Stimulated activated CD4-positive, alpha-beta T cell treated with anti-CD3 and anti-CD28 coated beads, Interleukin-1b, Interleukin-23, amount 100 ng/mL, for 48 hours (primary cell): ENCODE measurements at regions not wholly inside any gene's neighbourhood (a gene's known extent, or its start where the extent isn't known, plus 50 kb on each side); places are given as distances from the start of the nearest gene placed in this dataset.

Experiments
- DNase-seq: peaks from one replicate; pipeline ENCODE4 v3.0.0-alpha.2; 2020

DNA sequence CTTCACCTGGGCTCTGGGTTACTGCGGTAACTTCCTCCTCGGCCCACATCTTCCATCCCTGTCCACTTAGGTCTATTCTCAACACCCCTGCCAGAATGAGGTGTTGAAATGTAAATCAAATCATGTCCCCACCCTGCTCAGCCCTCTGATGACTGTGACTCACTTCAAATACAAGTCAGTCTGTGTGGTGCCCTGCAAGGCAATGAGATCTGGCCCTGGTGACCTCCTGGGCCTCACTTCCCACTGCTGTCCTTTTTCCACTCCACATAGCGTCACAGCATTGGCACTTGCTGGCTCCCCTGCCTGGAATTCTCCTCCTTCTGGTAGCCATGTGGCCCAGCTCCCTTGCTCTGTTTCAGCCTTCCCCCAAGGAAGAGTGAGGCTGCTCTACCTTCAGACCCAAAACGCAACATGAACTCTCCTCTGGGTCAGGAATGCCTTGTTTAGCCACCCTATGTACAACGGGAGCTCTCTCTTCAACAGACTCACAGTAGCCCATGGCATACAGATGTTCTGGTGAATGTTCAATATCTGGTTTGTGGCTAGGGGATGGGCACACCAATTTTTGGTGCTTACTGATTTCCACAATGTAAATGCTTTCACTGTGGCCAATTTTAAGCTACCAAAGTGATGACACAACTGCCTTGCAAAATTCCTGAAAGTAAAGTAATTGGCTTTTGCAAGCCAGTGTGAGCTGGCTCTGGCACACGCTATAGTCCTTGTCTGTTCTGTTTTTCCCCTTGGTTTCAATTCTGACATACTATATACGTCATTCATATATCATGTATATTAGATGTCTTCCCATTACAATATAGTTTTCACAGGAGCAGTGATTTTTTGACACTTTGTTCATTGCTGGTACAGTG, 550.3 kb upstream of the HS6ST1 start:
- DNase-seq, result no peak

GRCh38 chr2:128874608-128875007, 555.9 kb upstream of the HS6ST1 start:
- no peak for DNase-seq

DNA sequence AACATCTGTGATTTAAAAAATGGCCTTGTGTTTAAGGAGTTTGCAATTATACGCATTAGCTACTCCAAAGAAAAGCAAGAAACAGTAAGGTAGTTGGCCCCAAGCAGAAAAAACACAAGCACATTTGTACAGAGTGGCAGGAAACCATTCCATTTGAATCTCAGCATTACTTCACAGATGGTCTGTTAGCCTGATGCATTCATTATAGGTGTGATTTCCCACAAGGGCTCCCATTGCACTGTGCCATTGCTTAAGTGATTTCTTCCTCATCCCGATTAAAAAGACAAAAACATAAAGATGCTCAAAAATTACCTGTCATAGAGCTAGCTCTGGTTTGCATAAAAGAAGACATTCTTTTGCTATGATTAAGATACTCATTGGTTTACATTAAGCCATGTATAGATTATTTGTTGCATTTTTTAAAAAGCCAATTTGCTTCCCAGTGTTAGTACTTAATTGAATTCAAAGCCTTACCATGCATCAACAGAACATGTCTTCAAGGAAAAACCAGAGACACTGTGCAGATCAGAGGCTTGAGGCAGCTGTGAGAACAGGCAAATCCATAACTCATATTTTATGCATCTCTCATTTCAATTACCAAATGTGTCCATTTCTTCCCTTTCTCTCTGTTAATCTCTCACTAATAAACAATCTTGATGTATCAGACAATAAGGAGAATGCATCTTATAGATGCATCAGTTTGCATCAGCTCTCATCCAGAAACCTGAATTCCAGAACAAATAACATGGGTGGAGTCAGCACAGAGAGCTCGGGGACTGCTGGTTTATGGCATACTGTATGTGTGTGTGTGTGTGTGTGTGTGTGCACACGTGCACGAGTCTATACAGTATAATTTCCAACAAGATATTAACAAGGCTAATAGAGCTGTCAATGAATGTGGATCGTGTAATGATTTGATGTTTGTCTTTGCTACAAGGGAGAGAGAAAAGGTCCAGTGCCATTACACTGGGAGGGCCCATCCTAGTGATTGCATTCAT, 558.6 kb upstream of the HS6ST1 start:
- no peak for DNase-seq

DNA sequence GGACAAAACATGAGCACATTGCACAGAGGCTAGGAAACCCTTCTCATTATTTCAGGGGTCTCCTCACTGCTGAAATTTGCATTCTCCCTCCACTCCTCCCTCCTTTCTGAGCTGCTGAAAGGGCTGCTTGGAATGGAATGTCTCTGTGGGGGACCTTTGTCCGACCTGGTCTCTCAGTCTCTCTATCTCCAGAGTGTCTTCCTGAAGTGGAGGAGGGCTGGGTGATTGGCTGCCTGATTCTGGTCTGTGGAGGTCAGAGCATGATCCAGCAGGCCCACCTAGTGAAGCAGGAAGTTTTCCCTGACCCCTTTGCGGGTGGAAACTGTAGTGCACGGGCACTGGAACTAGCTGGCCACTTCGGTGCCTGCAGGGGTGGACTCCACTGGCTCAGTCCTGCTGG, 560.5 kb upstream of the HS6ST1 start:
- no peak for DNase-seq

GRCh38 chr2:128894896-128895295, 576.2 kb upstream of the HS6ST1 start:
- DNase-seq, result no peak

- no peak for DNase-seq
These were observed 583.1 kb upstream of the HS6ST1 start for GRCh38 chr2:128901572-128902391.

- no peak for DNase-seq
These were observed 585.0 kb upstream of the HS6ST1 start for GRCh38 chr2:128903637-128904036.

GRCh38 chr2:128911276-128911675, 592.6 kb upstream of the HS6ST1 start:
- DNase-seq, result no peak

DNA sequence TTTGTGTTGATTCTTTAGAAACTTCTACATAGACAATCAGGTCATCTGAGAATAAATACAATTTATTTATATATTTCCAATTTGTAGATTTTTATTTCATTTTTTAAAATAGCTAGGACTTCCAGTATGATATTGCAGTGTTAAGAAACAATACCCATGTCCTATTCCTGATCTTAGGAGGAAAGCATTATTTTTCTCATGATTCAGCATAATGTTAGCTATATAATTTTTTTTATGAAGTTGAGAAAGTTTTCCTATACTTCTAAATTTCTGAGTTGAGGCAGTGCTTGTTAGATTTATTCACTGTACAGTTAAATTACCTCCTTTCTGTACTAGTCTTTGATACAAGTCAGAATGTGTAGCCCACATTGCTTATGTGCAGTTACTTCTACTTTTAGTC, 595.7 kb upstream of the HS6ST1 start:
- DNase-seq, result no peak

DNA sequence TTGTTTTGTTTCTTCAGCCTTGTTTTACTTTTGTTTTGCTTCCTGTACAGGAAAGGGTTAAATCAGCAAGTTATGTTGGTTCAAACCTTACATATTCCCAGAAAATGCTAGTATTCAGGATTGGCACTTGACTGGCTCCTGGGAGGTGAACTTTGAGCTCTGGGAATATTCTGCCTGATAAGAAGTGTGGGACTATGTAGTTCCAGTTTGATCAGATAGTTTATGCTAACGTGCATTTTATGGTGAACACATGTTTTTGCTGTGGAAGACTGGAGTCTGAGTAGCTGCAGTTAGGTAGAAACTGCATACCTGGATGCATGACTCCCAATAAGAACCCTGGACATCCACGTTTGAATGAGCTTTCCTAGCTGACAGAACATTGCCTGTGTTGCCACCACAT, 603.1 kb upstream of the HS6ST1 start:
- no peak for DNase-seq

- no peak for DNase-seq
These were observed 603.5 kb upstream of the HS6ST1 start for GRCh38 chr2:128922154-128922553.

DNA sequence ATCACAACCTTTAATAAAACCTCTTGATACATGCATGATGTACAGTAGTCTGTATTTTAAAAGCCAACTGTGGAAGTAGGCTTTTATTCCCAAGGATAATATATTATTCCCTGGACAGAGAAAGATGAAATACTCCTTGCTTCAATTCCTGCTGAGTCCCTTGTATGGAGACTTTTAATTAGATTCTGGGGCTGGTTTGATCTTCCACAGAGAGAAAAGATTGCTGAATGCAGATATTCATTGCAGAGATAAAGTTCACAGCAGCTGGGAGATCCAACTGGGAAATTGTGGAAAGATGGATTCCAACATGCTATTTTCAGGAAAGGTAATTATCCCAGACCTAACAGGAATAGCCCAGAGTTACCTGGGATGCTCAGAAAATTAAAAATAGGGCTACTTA, 607.0 kb upstream of the HS6ST1 start:
- no peak for DNase-seq

DNA sequence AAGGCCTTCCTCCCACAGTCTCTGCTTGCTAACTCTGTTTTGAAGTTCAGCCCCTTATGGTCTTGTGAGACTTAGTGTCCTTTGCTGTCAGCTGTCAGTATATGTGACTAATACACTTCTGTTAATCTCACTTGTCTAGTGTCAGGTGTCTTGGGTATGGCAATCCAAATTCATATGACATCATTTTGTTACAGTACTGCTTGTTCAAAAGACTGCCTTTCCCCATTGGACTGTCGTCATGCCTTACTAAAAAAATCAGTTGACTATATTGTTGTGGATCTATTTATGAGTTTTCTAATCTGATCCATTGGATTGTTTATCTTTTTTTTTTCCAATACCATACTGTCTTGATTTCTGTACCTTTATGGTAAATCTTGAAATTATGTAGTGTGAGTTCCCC, 611.4 kb upstream of the HS6ST1 start:
- DNase-seq, result no peak

- no peak for DNase-seq
These were observed 621.7 kb upstream of the HS6ST1 start for GRCh38 chr2:128940378-128940777.

GRCh38 chr2:128941751-128942150, 623.1 kb upstream of the HS6ST1 start:
- DNase-seq, result no peak

- no peak for DNase-seq
These were observed 630.7 kb upstream of the HS6ST1 start for GRCh38 chr2:128949360-128949759.

- no peak for DNase-seq
These were observed 632.1 kb upstream of the HS6ST1 start for GRCh38 chr2:128950758-128951157.

DNA sequence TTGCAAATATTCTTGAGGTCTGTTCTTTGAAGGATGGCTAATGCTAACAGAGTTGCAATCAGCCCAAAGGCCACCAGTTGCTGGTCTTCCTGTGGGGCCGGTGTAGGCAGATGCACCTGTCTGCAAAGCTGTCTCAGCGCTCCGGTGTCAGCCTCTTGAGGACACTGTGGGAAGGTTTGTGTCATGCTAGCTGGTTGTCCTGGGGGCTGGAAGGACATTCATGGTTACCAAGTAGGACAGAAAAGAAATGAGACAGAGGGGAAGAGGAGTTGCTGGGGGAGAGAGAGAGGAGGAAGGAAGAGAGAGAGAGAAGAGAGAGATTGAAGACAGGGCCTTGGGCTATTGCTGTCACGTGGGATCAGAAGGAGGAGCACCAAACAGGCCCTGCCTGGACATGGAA, 639.6 kb upstream of the HS6ST1 start:
- DNase-seq, result no peak

DNA sequence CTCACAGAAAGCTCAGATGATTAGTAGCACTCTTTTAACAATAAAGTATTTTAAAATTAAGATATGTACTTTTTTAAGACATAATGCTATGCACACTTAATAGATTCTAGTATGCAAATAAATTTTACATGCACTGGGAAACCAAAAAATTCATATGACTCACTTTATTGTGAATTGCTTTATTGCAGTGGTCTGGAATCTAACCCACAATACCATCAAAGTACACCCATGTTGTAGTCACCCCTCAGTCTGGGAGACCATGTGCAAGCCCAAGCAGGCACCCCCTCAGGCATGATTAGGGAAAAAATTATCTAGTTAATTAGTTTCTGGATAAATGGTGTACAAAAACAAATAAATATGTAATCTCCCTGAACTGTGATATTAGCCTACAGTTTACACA, 649.0 kb upstream of the HS6ST1 start:
- no peak for DNase-seq

DNA sequence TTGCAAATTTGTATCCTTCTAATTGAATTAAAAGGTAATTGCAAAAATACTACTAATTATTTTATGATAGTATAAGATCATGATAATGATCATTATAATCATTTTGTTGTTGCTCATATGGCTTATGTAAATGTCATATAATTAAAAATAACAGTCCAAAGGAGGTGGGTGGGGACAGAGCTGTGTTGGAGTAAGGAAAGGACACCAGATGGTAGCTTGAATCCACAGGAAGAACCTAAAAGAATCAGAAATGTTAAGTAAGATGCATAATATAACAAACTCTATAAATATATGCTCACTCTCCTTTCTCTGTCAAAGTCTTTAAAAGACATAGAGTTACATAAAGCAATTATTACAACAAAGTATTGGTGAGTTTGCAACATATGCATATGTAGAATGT, 650.7 kb upstream of the HS6ST1 start:
- DNase-seq, result no peak

- DNase-seq, result no peak
These were observed 651.9 kb upstream of the HS6ST1 start for GRCh38 chr2:128970332-128971116.

DNA sequence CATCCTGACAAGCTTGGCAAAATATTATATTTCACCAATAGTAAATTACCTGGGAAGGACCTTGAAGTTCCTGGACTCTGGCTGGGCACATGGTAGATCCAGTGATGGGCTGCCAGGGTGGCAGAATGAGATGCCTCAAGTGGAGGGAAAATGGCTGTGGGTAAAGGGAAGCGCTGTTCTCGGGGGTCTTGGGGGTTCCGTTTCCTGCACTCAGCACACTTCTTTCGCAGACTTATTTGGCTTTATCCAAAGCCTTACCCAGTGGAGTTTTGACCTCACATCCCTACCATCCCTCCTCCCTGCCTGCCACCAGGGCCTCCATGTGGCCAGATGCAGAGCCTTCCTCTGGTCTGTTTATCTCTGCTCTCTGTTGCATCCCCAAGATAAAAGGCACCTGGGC, 654.9 kb upstream of the HS6ST1 start:
- no peak for DNase-seq
